Lung (tissue), 11 donors: ENCODE measurements at regions not wholly inside any gene's neighbourhood (a gene's known extent, or its start where the extent isn't known, plus 50 kb on each side); places are given as distances from the start of the nearest gene placed in this dataset.
"Not testable (repeated sequence)": the region's sequence is repeated elsewhere in the genome, so short reads cannot be mapped to it uniquely, and the experiment has no call there.

Experiments used
- ATAC-seq: fragments of 200-7000 bp; cut with Tn5 transposase; one replicate; pipeline ENCODE4 v1.9.1; 2020; ENCODE audit warnings: moderate number of reproducible peaks; ENCODE audit not compliant: insufficient read depth, low FRiP score
- DNase-seq, 3 donors: peaks; one replicate each; pipeline ENCODE4 v3.0.0-alpha.2; 2013 to 2017
- H3K27ac ChIP-seq, 2 donors: one replicate each; pipeline ENCODE4 v1.5.1; 2013; ENCODE audit warnings: mild to moderate bottlenecking in 2 of 2, moderate library complexity in 2 of 2, control low read depth in 1 of 2, inconsistent platforms in 1 of 2, low read depth in 1 of 2, low read length in 1 of 2
- H3K27me3 ChIP-seq, 3 donors: one replicate each; pipeline ENCODE4 v1.5.1; 2013; ENCODE audit warnings: low read length in 2 of 3; ENCODE audit not compliant: control insufficient read depth in 3 of 3, insufficient read depth in 3 of 3
- H3K36me3 ChIP-seq, 4 donors: one replicate each; pipeline ENCODE4 v1.5.1; 2013; ENCODE audit warnings: low read length in 4 of 4, mild to moderate bottlenecking in 1 of 4, moderate library complexity in 1 of 4; ENCODE audit not compliant: control insufficient read depth in 4 of 4, insufficient read depth in 4 of 4
- H3K4me1 ChIP-seq, 5 donors: one replicate each; pipeline ENCODE4 v1.5.1; 2013; ENCODE audit warnings: low read length in 5 of 5, mild to moderate bottlenecking in 2 of 5, moderate library complexity in 1 of 5; ENCODE audit not compliant: control insufficient read depth in 5 of 5, insufficient read depth in 5 of 5
- H3K4me3 ChIP-seq: one replicate; pipeline ENCODE4 v1.5.1; 2013; ENCODE audit warnings: mild to moderate bottlenecking, control low read depth, moderate library complexity
- H3K9ac ChIP-seq, 2 donors: one replicate each; pipeline ENCODE4 v1.5.1; 2013; ENCODE audit warnings: low read length in 2 of 2, control low read depth in 1 of 2; ENCODE audit not compliant: insufficient read depth in 1 of 2
- H3K9me3 ChIP-seq, 4 donors: one replicate each; pipeline ENCODE4 v1.5.1; 2013; ENCODE audit warnings: low read length in 3 of 4, mild to moderate bottlenecking in 1 of 4, moderate library complexity in 1 of 4; ENCODE audit not compliant: control insufficient read depth in 4 of 4, insufficient read depth in 3 of 4
- WGBS, 2 donors: extraction: QIAGEN DNeasy Blood & Tissue Kit; methylation state at CpG; one replicate each; pipeline ENCODE4 v1.1.7; 2013; 5-methylcytosine and 5-hydroxymethylcytosine counted together
- TF ChIP-seq, protein P1 (sequence below): IDR thresholded peaks from 2 replicates; pipeline ENCODE4 v1.5.1; 2012; ENCODE audit warnings: mild to moderate bottlenecking; ENCODE audit errors: control extremely low read depth, extremely low read depth
- donor health status: control.
- donor health status: control.
- donor health status: Bipolar disorder and iron deficiency.
- donor health status: healthy.
- donor health status: DM: yes; HTN: yes; CAD: no.

DNA sequence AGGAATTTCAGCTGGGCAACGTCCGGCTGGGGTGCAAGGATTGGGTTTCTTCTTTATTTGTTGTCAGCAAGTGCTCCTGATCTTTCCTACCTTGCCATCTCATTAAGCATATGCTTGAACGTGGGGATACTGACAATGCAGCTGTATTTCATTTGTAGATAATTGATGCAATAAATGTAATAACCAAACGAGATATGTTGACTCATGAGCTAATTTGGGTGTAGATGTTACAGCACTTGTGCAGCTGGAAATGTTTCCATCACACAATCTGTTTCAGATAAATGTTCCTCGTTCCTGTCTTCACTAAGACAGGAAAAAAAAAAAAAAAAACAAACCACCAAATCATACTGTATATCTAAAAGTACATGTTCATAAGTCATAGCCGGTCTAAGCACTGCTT lies 123.8 kb downstream of the DMRT2 start:
- 71% methylated on average over 6 of the region's 6 CpGs for WGBS, 2 donors
- DNase-seq (no peak), ATAC-seq (no peak)
- TF ChIP-seq, protein P1, sequence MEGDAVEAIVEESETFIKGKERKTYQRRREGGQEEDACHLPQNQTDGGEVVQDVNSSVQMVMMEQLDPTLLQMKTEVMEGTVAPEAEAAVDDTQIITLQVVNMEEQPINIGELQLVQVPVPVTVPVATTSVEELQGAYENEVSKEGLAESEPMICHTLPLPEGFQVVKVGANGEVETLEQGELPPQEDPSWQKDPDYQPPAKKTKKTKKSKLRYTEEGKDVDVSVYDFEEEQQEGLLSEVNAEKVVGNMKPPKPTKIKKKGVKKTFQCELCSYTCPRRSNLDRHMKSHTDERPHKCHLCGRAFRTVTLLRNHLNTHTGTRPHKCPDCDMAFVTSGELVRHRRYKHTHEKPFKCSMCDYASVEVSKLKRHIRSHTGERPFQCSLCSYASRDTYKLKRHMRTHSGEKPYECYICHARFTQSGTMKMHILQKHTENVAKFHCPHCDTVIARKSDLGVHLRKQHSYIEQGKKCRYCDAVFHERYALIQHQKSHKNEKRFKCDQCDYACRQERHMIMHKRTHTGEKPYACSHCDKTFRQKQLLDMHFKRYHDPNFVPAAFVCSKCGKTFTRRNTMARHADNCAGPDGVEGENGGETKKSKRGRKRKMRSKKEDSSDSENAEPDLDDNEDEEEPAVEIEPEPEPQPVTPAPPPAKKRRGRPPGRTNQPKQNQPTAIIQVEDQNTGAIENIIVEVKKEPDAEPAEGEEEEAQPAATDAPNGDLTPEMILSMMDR, result no peak
- Histone ChIP-seq H3K36me3 (no peaks in the 10 kb centered on the region), H3K27ac (no peak overlapping the region), H3K9me3 (peaks cover 0 to 3% (median 0%) of the 10 kb centered on the region in 4 donors), H3K4me3 (no peak overlapping the region), H3K9ac (no peak overlapping the region), H3K4me1 (peaks cover 0 to 4% (median 0%) of the 10 kb centered on the region in 5 donors), H3K27me3 (no peaks in the 10 kb centered on the region)

DNA sequence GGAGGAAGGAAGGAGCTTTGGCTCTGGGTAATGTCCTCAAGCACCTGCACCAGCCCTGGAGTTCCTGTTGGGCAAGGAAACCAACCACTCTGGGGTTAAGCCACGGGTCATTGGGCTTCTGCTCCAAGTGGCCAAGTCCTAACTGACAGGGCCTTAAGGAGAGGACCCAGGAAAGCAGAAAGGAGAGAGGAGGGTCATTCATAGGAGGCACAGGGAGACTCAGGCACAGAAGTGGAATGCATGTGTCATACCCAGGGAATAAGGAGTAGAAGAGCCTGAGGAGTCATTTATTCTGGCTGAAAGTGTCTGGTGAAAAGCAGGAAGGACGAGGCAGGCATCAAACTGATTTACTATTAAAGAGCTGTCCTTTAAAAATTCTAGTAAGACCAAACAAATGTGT lies 129.2 kb downstream of the DMRT2 start:
- Histone ChIP-seq H3K9ac (no peak overlapping the region), H3K4me1 (no peaks in the 10 kb centered on the region), H3K27ac (no peak overlapping the region), H3K9me3 (peaks cover 0 to 6% (median 2%) of the 10 kb centered on the region in 4 donors), H3K36me3 (no peaks in the 10 kb centered on the region), H3K27me3 (no peaks in the 10 kb centered on the region), H3K4me3 (no peak overlapping the region)
- ATAC-seq (no peak), DNase-seq (no peak)
- WGBS, 2 donors, result 42 to 56% methylated on average over 2 of the region's 2 CpGs
- TF ChIP-seq, protein P1, result no peak

DNA sequence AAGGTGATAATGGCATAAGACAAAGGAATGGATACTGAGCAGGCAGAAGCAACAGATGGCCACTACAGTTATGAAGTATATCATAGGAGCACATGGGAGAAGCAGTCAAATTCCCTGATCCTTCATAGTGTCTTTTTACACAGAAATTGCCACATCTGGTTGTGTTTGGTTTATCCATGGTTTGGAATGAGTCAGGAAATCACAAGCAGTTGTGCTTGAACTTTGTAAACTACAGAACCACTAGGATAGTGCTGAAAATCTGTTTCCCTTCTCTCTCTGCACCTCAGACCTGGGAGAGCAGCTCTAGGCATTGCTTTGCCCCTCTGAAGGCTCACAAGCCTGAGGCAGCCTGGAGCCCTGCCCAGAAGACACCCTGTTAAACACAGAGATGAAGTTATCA lies 134.0 kb downstream of the DMRT2 start:
- ATAC-seq, result no peak
- TF ChIP-seq, protein P1, result no peak
- no peaks in the 10 kb centered on the region for H3K27me3 ChIP-seq

DNA sequence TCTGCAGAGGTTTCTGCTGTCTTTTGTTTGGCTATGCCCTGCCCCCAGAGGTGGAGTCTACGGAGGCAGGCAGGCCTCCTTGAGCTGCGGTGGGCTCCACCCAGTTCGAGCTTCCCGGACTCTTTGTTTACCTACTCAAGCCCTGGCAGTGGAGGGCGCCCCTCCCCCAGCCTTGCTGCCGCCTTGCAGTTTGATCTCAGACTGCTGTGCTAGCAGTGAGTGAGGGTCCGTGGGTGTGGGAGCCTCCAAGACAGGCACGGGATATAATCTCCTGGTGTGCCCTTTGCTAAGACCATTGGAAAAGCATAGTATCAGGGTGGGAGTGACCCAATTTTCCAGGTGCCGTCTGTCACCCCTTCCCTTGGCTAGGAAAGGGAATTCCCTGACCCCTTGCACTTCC lies 137.0 kb downstream of the DMRT2 start:
- H3K4me1 ChIP-seq, H3K9me3 ChIP-seq, H3K4me3 ChIP-seq, H3K36me3 ChIP-seq, H3K9ac ChIP-seq, H3K27ac ChIP-seq, H3K27me3 ChIP-seq, DNase-seq, ATAC-seq: not testable (repeated sequence)
- 87% methylated on average over 9 of the region's 9 CpGs for WGBS, 2 donors

More for the DNA sequence above, 134.0 kb downstream of the DMRT2 start:
- Histone ChIP-seq H3K4me3 (no peak overlapping the region), H3K9ac (no peak overlapping the region), H3K9me3 (peaks cover 0 to 7% (median 5%) of the 10 kb centered on the region in 4 donors), H3K27ac (no peak overlapping the region), H3K4me1 (no peaks in the 10 kb centered on the region), H3K36me3 (no peaks in the 10 kb centered on the region)
- DNase-seq, result no peak

DNA sequence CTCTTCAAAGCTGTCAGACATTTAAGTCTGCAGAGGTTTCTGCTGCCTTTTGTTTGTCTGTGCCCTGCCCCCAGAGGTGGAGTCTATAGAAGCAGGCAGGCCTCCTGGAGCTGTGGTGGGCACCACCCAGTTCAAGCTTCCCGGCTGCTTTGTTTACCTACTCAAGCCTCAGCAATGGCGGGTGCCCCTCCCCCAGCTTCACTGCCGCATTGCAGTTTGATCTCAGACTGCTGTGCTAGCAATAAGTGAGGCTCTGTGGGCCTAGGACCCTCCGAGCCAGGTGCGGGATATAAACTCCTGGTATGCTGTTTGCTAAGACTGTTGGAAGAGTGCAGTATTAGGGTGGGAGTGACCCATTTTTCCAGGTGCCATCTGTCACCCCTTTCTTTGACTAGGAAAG lies 145.5 kb downstream of the DMRT2 start:
- H3K9ac ChIP-seq, H3K9me3 ChIP-seq, H3K36me3 ChIP-seq, DNase-seq, H3K27ac ChIP-seq, H3K27me3 ChIP-seq, ATAC-seq, H3K4me3 ChIP-seq, H3K4me1 ChIP-seq: not testable (repeated sequence)
- WGBS, 2 donors, result 68 to 81% methylated on average over 5 of the region's 5 CpGs
